Neuronal stem cell (in vitro differentiated cells): ENCODE measurements at regions not wholly inside any gene's neighbourhood (a gene's known extent, or its start where the extent isn't known, plus 50 kb on each side); places are given as distances from the start of the nearest gene placed in this dataset.

ENCODE experiments used
- DNase-seq: peaks from one replicate; pipeline ENCODE4 v3.0.0-alpha.2; 2013; ENCODE audit warnings: low spot score
- H2AFZ ChIP-seq: one replicate; pipeline ENCODE4 v1.6.1; 2013; ENCODE audit warnings: mild to moderate bottlenecking, low read length, inconsistent platforms
- H2AK5ac ChIP-seq: 2 replicates; pipeline ENCODE4 v1.6.1; 2013; ENCODE audit warnings: low read depth, mild to moderate bottlenecking, inconsistent platforms, low read length, moderate library complexity, mixed read lengths
- H2BK120ac ChIP-seq: 2 replicates; pipeline ENCODE4 v1.6.1; 2013; ENCODE audit warnings: low read depth, mild to moderate bottlenecking, inconsistent platforms, low read length, moderate library complexity, mixed read lengths
- H2BK12ac ChIP-seq: one replicate; pipeline ENCODE4 v1.6.1; 2013; ENCODE audit warnings: low read length, inconsistent platforms
- H2BK15ac ChIP-seq: 2 replicates; pipeline ENCODE4 v1.6.1; 2013; ENCODE audit warnings: mild to moderate bottlenecking, low read length, inconsistent platforms, mixed read lengths
- H2BK5ac ChIP-seq: one replicate; pipeline ENCODE4 v1.6.1; 2013; ENCODE audit warnings: inconsistent platforms, mild to moderate bottlenecking, low read length, moderate library complexity
- H3K14ac ChIP-seq: one replicate; pipeline ENCODE4 v1.6.1; 2013; ENCODE audit warnings: low read length, inconsistent platforms
- H3K18ac ChIP-seq: 2 replicates; pipeline ENCODE4 v1.6.1; 2013; ENCODE audit warnings: low read length, inconsistent platforms
- H3K23ac ChIP-seq: 2 replicates; pipeline ENCODE4 v1.6.1; 2013; ENCODE audit warnings: low read depth, mild to moderate bottlenecking, mixed read lengths, low read length, inconsistent platforms; ENCODE audit not compliant: poor library complexity
- H3K27ac ChIP-seq: replicated peaks from 3 replicates; pipeline ENCODE4 v1.5.1; 2013; ENCODE audit warnings: low read length, inconsistent platforms
- H3K27me3 ChIP-seq, 3 experiments: 2 replicates each; pipeline ENCODE4 v1.6.1; 2013; ENCODE audit warnings: low read length in 3 of 3, mild to moderate bottlenecking in 2 of 3, inconsistent platforms in 1 of 3, low read depth in 1 of 3, mixed read lengths in 1 of 3, moderate library complexity in 1 of 3; ENCODE audit not compliant: control insufficient read depth in 3 of 3, insufficient read depth in 3 of 3
- H3K36me3 ChIP-seq, 2 donors: replicated peaks in 1 of 2; 2 replicates each; pipeline ENCODE4 v1.6.1; 2013; ENCODE audit warnings: low read length in 2 of 2; ENCODE audit not compliant: control insufficient read depth in 2 of 2, insufficient read depth in 2 of 2
- H3K4ac ChIP-seq: 2 replicates; pipeline ENCODE4 v1.6.1; 2013; ENCODE audit warnings: inconsistent platforms, mild to moderate bottlenecking, low read length, moderate library complexity
- H3K4me1 ChIP-seq, 2 donors: 1 replicate in 1 of 2; 2 replicates in 1 of 2; pipeline ENCODE4 v1.6.1; 2013; ENCODE audit warnings: low read length in 2 of 2, low read depth in 1 of 2; ENCODE audit not compliant: control insufficient read depth in 2 of 2, insufficient read depth in 1 of 2
- H3K4me2 ChIP-seq: one replicate; pipeline ENCODE4 v1.6.1; 2013; ENCODE audit warnings: mild to moderate bottlenecking, low read length, inconsistent platforms; ENCODE audit not compliant: insufficient read depth, poor library complexity, severe bottlenecking
- H3K4me3 ChIP-seq, 2 donors: 2 replicates each; pipeline ENCODE4 v1.5.1; 2013; ENCODE audit warnings: low read length in 2 of 2, mild to moderate bottlenecking in 2 of 2, inconsistent platforms in 1 of 2, moderate library complexity in 1 of 2
- H3K79me1 ChIP-seq: one replicate; pipeline ENCODE4 v1.6.1; 2013; ENCODE audit warnings: low read depth, mild to moderate bottlenecking, inconsistent platforms, low read length, moderate library complexity
- H3K9ac ChIP-seq: one replicate; pipeline ENCODE4 v1.6.1; 2013; ENCODE audit warnings: mild to moderate bottlenecking, low read depth, low read length, inconsistent platforms; ENCODE audit not compliant: poor library complexity
- H3K9me3 ChIP-seq, 2 donors: replicated peaks in 1 of 2; 2 replicates each; pipeline versions ENCODE3 to v1.6.1; 2013; ENCODE audit warnings: low read length in 2 of 2, mild to moderate bottlenecking in 2 of 2, inconsistent platforms in 1 of 2, low read depth in 1 of 2, mixed read lengths in 1 of 2, moderate library complexity in 1 of 2; ENCODE audit not compliant: control insufficient read depth in 2 of 2, insufficient read depth in 1 of 2
- H4K8ac ChIP-seq: one replicate; pipeline ENCODE4 v1.6.1; 2013; ENCODE audit warnings: low read depth, mild to moderate bottlenecking, inconsistent platforms, low read length, moderate library complexity
- H4K91ac ChIP-seq: one replicate; pipeline ENCODE4 v1.6.1; 2013; ENCODE audit warnings: low read length, low read depth, mild to moderate bottlenecking, inconsistent platforms; ENCODE audit not compliant: poor library complexity
- WGBS, 2 donors: extraction: QIAGEN DNeasy Blood & Tissue Kit; methylation state at CpG; one replicate each; pipeline ENCODE4 v1.1.7; 2013; ENCODE audit warnings: missing lambda C conversion rate in 2 of 2, mixed read lengths in 1 of 2; ENCODE audit not compliant: insufficient read length in 2 of 2, insufficient replicate concordance in 1 of 2; ENCODE audit errors: extremely low coverage in 2 of 2; 5-methylcytosine and 5-hydroxymethylcytosine counted together

DNA sequence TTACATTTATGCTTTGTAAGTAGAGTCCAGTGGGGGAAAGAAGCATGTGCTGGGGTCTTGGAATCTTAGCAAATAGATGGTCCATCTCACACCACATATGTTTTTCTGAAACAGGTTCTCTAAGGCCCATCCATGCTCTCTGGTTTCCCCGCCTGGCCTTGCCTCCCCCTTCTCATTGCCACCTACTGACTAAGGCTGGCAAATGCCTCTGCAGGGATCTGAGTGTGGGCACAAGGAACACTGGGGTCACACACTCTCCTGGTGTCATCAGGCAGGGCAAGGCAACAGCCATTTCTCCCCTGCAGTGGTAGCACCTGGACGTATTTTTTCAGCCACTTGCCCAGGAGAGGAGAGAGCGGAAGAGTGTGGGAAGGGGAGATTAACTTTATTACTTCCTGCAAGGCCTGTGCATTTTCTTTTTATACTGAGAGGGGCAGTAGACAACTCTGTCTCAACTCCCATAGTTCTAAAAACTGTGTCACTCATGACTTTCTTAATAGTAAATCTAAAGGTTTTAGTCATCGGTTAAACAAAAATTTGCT, 804.2 kb upstream of the NECTIN3 start:
- Histone ChIP-seq H3K4me1 (no peaks in the 10 kb centered on the region), H4K8ac (no peak overlapping the region), H2BK5ac (no peak overlapping the region), H2BK15ac (no peak overlapping the region), H2BK12ac (peak overlapping the region; percentile 59), H3K4ac (no peak overlapping the region), H3K27me3 (no peaks in the 10 kb centered on the region), H3K9ac (no peak overlapping the region), H3K4me2 (no peak overlapping the region), H3K14ac (no peak overlapping the region), H3K18ac (peak overlapping the region; percentile 62), H3K79me1 (no peaks in the 10 kb centered on the region), H3K4me3 (no peak overlapping the region), H2AFZ (no peak overlapping the region), H3K23ac (no peak overlapping the region), H4K91ac (no peak overlapping the region), H2AK5ac (no peak overlapping the region), H3K36me3 (no peaks in the 10 kb centered on the region), H3K27ac (no peak overlapping the region), H2BK120ac (no peak overlapping the region), H3K9me3 (no peaks in the 10 kb centered on the region)
- no CpG with 5 or more reads among the region's 4 CpGs for WGBS, 2 donors
- DNase-seq: no peak

- Histone ChIP-seq H2BK5ac (no peak overlapping the region), H3K79me1 (no peaks in the 10 kb centered on the region), H3K27ac (no peak overlapping the region), H4K91ac (no peak overlapping the region), H3K9ac (no peak overlapping the region), H2BK12ac (no peak overlapping the region), H3K18ac (no peak overlapping the region), H3K4me3 (no peak overlapping the region), H3K4me2 (no peak overlapping the region), H2BK15ac (no peak overlapping the region), H3K27me3 (no peaks in the 10 kb centered on the region), H3K14ac (no peak overlapping the region), H4K8ac (no peak overlapping the region), H2AK5ac (no peak overlapping the region), H3K9me3 (no peaks in the 10 kb centered on the region), H2BK120ac (no peak overlapping the region), H3K23ac (no peak overlapping the region), H3K36me3 (no peaks in the 10 kb centered on the region), H3K4me1 (no peaks in the 10 kb centered on the region), H3K4ac (no peak overlapping the region), H2AFZ (no peak overlapping the region)
- WGBS, 2 donors: no CpG with 5 or more reads among the region's 6 CpGs
- DNase-seq: no peak
Observed at GRCh38 chr3:110272525-110272924, 799.1 kb upstream of the NECTIN3 start.

DNA sequence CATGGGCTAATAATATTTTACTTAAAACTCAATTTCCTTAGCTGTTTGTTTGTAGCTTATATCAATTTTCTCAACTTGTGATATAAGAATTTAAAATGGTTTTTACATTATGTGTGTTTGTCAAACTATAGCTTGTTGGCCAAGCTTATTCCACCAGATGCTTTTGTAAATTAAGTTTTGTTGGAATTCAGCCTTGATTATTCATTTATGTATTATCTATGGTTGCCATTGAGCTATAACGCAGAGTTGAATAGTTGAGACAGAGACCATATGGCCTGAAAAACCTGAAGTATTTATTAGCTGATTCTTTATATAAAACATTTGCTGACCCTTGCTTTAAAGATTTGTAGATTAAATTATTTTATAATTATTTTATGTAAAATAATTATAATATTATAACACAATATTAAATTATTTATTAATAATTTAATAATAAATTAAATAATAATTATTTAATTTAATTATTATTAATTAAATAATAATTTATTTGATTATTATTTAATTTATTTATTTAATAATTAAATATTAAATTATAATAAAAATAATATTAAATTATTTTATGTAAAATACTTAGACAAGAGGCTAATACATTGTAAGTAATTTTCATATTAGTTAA, 779.6 kb upstream of the NECTIN3 start:
- Histone ChIP-seq H3K14ac (no peak overlapping the region), H3K36me3 (no peaks in the 10 kb centered on the region), H2BK15ac (no peak overlapping the region), H2BK120ac (no peak overlapping the region), H3K4me3 (no peak overlapping the region), H2BK12ac (no peak overlapping the region), H3K27me3 (no peaks in the 10 kb centered on the region), H3K4ac (no peak overlapping the region), H3K9me3 (peaks cover 2 to 15% of the 10 kb centered on the region in 2 donors), H3K23ac (no peak overlapping the region), H3K79me1 (no peaks in the 10 kb centered on the region), H3K9ac (no peak overlapping the region), H3K27ac (no peak overlapping the region), H3K4me2 (no peak overlapping the region), H4K8ac (no peak overlapping the region), H2BK5ac (no peak overlapping the region), H4K91ac (no peak overlapping the region), H3K18ac (no peak overlapping the region), H2AK5ac (no peak overlapping the region), H2AFZ (no peak overlapping the region), H3K4me1 (no peaks in the 10 kb centered on the region)
- DNase-seq: no peak
- no CpG with 5 or more reads among the region's 1 CpG for WGBS, 2 donors

GRCh38 chr3:110293660-110294059, 778.0 kb upstream of the NECTIN3 start:
- Histone ChIP-seq H4K91ac (no peak overlapping the region), H2AK5ac (no peak overlapping the region), H3K79me1 (no peaks in the 10 kb centered on the region), H3K18ac (no peak overlapping the region), H3K27ac (no peak overlapping the region), H3K36me3 (no peaks in the 10 kb centered on the region), H2BK15ac (no peak overlapping the region), H3K4ac (no peak overlapping the region), H2AFZ (no peak overlapping the region), H2BK12ac (no peak overlapping the region), H4K8ac (no peak overlapping the region), H3K9ac (no peak overlapping the region), H3K4me1 (no peaks in the 10 kb centered on the region), H2BK120ac (no peak overlapping the region), H3K9me3 (peaks cover 2 to 15% of the 10 kb centered on the region in 2 donors), H3K23ac (no peak overlapping the region), H3K27me3 (no peaks in the 10 kb centered on the region), H3K14ac (no peak overlapping the region), H3K4me2 (no peak overlapping the region), H3K4me3 (no peak overlapping the region), H2BK5ac (no peak overlapping the region)
- no peak for DNase-seq
